Neural cell (in vitro differentiated cells): ENCODE measurements at regions not wholly inside any gene's neighbourhood (a gene's known extent, or its start where the extent isn't known, plus 50 kb on each side); places are given as distances from the start of the nearest gene placed in this dataset.

Experiments used
- EP300 ChIP-seq: fragments of 450-650 bp; conservative IDR thresholded peaks from 2 replicates; pipeline ENCODE4 v1.6.1; 2014; ENCODE audit warnings: antibody characterized with exemption, mild to moderate bottlenecking, moderate library complexity; ENCODE audit not compliant: poor library complexity, severe bottlenecking
- EZH2 ChIP-seq: fragments of 200-600, 300-800 bp; shearing (Covaris generic), sonication (generic); IDR thresholded peaks from 2 replicates; pipeline ENCODE4 v1.6.1; 2014; ENCODE audit warnings: antibody characterized with exemption, low read length, borderline replicate concordance, mild to moderate bottlenecking; ENCODE audit not compliant: insufficient read depth, poor library complexity, severe bottlenecking
- POLR2AphosphoS5 ChIP-seq: IDR thresholded peaks from 2 replicates; pipeline ENCODE4 v1.6.1; 2012
- RAD21 ChIP-seq: fragments of 450-650 bp; conservative IDR thresholded peaks from 2 replicates; pipeline ENCODE4 v1.6.1; 2014; ENCODE audit warnings: antibody characterized with exemption, mild to moderate bottlenecking, moderate library complexity
- REST ChIP-seq: IDR thresholded peaks from 2 replicates; pipeline ENCODE4 v1.6.1; 2012; ENCODE audit warnings: borderline replicate concordance
- TF ChIP-seq, protein P1 (sequence below): fragments of 450-650 bp; IDR thresholded peaks from 2 replicates; pipeline ENCODE4 v1.5.1; 2014; ENCODE audit warnings: antibody characterized with exemption, mild to moderate bottlenecking, moderate library complexity; ENCODE audit not compliant: poor library complexity, severe bottlenecking

DNA sequence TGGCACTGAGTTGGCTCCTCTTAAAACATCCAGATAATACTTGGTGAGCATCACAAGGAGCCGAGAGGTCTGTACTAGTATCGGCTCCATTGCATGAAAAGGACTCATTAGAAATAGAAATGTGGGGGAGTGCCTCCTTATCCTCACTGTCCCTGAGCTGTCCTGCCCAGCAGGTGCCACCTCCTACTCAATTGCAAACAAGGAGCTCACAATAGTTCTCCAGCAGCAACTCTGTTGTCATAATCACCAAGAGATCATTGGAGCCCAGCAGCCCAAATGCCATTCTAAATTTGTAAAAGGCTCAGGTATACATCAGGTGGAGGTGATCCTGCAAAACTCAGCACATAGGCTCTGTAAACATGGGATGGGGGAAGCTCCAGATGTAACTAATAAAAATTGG is 99.1 kb downstream of the PLK2 start:
- TF ChIP-seq, protein P1, sequence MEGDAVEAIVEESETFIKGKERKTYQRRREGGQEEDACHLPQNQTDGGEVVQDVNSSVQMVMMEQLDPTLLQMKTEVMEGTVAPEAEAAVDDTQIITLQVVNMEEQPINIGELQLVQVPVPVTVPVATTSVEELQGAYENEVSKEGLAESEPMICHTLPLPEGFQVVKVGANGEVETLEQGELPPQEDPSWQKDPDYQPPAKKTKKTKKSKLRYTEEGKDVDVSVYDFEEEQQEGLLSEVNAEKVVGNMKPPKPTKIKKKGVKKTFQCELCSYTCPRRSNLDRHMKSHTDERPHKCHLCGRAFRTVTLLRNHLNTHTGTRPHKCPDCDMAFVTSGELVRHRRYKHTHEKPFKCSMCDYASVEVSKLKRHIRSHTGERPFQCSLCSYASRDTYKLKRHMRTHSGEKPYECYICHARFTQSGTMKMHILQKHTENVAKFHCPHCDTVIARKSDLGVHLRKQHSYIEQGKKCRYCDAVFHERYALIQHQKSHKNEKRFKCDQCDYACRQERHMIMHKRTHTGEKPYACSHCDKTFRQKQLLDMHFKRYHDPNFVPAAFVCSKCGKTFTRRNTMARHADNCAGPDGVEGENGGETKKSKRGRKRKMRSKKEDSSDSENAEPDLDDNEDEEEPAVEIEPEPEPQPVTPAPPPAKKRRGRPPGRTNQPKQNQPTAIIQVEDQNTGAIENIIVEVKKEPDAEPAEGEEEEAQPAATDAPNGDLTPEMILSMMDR, result no peak
- TF ChIP-seq EZH2 (no peak), EP300 (no peak), REST (no peak), POLR2AphosphoS5 (no peak), RAD21 (no peak)
